Left ventricle myocardium superior (tissue), 1 donor: ENCODE measurements at regions not wholly inside any gene's neighbourhood (a gene's known extent, or its start where the extent isn't known, plus 50 kb on each side); places are given as distances from the start of the nearest gene placed in this dataset.

Experiments used
- ATAC-seq: fragments of 200-7000 bp; cut with Tn5 transposase; one replicate; pipeline ENCODE4 v1.9.1; 2020; ENCODE audit warnings: mild to moderate bottlenecking, moderate library complexity
- DNase-seq: peaks from one replicate; pipeline ENCODE4 v3.0.0-alpha.2; 2020
- intact Hi-C: fragments of 100-400 bp; cut with micrococcal nuclease; formaldehyde crosslinking; loops from one replicate; pipeline ENCODE4 v1.11.0; 2022
- donor health status: DM: no; HTN: yes; CAD: no; lungs with severe emphysema.

GRCh38 chr2:122480501-122481243 lies 725.2 kb downstream of the TSN start:
- intact Hi-C loops = no loop called here
- no peak for ATAC-seq
- no peak for DNase-seq

- no peak for DNase-seq
- intact Hi-C loops = no loop called here
- no peak for ATAC-seq
Observed at GRCh38 chr2:122481244-122481622, 725.8 kb downstream of the TSN start.

GRCh38 chr2:122481717-122482116 lies 726.3 kb downstream of the TSN start:
- DNase-seq (no peak), ATAC-seq (no peak)
- intact Hi-C loops = no loop called here

GRCh38 chr2:122486086-122486485 lies 730.6 kb downstream of the TSN start:
- DNase-seq (no peak), ATAC-seq (no peak)
- intact Hi-C loops = no loop called here

- no peak for ATAC-seq
- no peak for DNase-seq
- intact Hi-C loops = no loop called here
Observed at GRCh38 chr2:122486705-122487415, 731.4 kb downstream of the TSN start.

- no peak for ATAC-seq
- DNase-seq = no peak
- intact Hi-C loops = loop anchor here (10.0 kb wide), 1 partner anchor 1054 kb away; no protein-coding TSS in a partner anchor
Observed at GRCh38 chr2:122491011-122491410, 735.6 kb downstream of the TSN start.

GRCh38 chr2:122500316-122501105 lies 745.1 kb downstream of the TSN start:
- ATAC-seq (no peak), DNase-seq (no peak)
- intact Hi-C loops = no loop called here

- intact Hi-C loops = no loop called here
- DNase-seq (no peak), ATAC-seq (no peak)
Observed at GRCh38 chr2:122506620-122507019, 751.2 kb downstream of the TSN start.

GRCh38 chr2:122507261-122507660 lies 751.8 kb downstream of the TSN start:
- DNase-seq (no peak), ATAC-seq (no peak)
- intact Hi-C loops = no loop called here

GRCh38 chr2:122512091-122512490 lies 756.6 kb downstream of the TSN start:
- intact Hi-C loops = no loop called here
- DNase-seq = no peak
- no peak for ATAC-seq

GRCh38 chr2:122514451-122514996 lies 759.1 kb downstream of the TSN start:
- DNase-seq (no peak), ATAC-seq (no peak)
- intact Hi-C loops = no loop called here

GRCh38 chr2:122515731-122516290 lies 760.4 kb downstream of the TSN start:
- ATAC-seq (no peak), DNase-seq (no peak)
- intact Hi-C loops = no loop called here

- intact Hi-C loops = no loop called here
- DNase-seq = no peak
- no peak for ATAC-seq
Observed at GRCh38 chr2:122516775-122517174, 761.3 kb downstream of the TSN start.

- no peak for ATAC-seq
- intact Hi-C loops = no loop called here
- DNase-seq = no peak
Observed at GRCh38 chr2:122519366-122519765, 763.9 kb downstream of the TSN start.

GRCh38 chr2:122519821-122520611 lies 764.6 kb downstream of the TSN start:
- intact Hi-C loops = no loop called here
- ATAC-seq (no peak), DNase-seq (no peak)

- DNase-seq = no peak
- intact Hi-C loops = no loop called here
- no peak for ATAC-seq
Observed at GRCh38 chr2:122523143-122523542, 767.7 kb downstream of the TSN start.

- DNase-seq = no peak
- intact Hi-C loops = no loop called here
- ATAC-seq = no peak
Observed at GRCh38 chr2:122523981-122524380, 768.5 kb downstream of the TSN start.

GRCh38 chr2:122525336-122525735 lies 769.9 kb downstream of the TSN start:
- ATAC-seq (no peak), DNase-seq (no peak)
- intact Hi-C loops = no loop called here

- DNase-seq (no peak), ATAC-seq (no peak)
- intact Hi-C loops = no loop called here
Observed at GRCh38 chr2:122528061-122528460, 772.6 kb downstream of the TSN start.
